Activated CD4-positive, alpha-beta T cell treated with anti-CD3 and anti-CD28 coated beads for 36 hours (primary cell): ENCODE measurements at regions not wholly inside any gene's neighbourhood (a gene's known extent, or its start where the extent isn't known, plus 50 kb on each side); places are given as distances from the start of the nearest gene placed in this dataset.

Experiments used
- ATAC-seq: fragments of 200-7000 bp; cut with Tn5 transposase; one replicate; pipeline ENCODE4 v1.10.0; 2021; ENCODE audit warnings: mild to moderate bottlenecking, moderate library complexity
- CTCF ChIA-PET: fragments of 350-600 bp; sonication (Branson Sonifier 250); formaldehyde crosslinking; loops from one replicate; lab custom pipeline; 2021; ENCODE audit warnings: antibody characterized with exemption; lab: Charles Lee
- POLR2A ChIA-PET: fragments of 350-600 bp; sonication (Branson Sonifier 250); formaldehyde crosslinking; loops from one replicate; lab custom pipeline; 2021; ENCODE audit warnings: antibody characterized with exemption, inconsistent platforms; lab: Charles Lee
- DNase-seq: peaks from one replicate; pipeline ENCODE4 v3.0.0-alpha.2; 2020
- H3K27ac Mint-ChIP-seq: one replicate; pipeline ENCODE4 v1.8.0; 2021; ENCODE audit warnings: mixed read lengths
- H3K27me3 Mint-ChIP-seq: one replicate; pipeline ENCODE4 v1.8.0; 2021; ENCODE audit warnings: mixed read lengths
- H3K36me3 Mint-ChIP-seq: one replicate; pipeline ENCODE4 v1.8.0; 2021; ENCODE audit warnings: low read depth, mixed read lengths
- H3K4me1 Mint-ChIP-seq: one replicate; pipeline ENCODE4 v1.8.0; 2021; ENCODE audit warnings: mixed read lengths
- H3K4me3 Mint-ChIP-seq: one replicate; pipeline ENCODE4 v1.8.0; 2021; ENCODE audit warnings: mild to moderate bottlenecking, moderate library complexity, mixed read lengths
- H3K9me3 Mint-ChIP-seq: one replicate; pipeline ENCODE4 v1.8.0; 2021; ENCODE audit warnings: low read depth, mixed read lengths
- intact Hi-C, 2 experiments: fragments of 100-400 bp; cut with DNase I in 1 of 2; cut with micrococcal nuclease in 1 of 2; formaldehyde crosslinking; loops; one replicate each; pipeline versions ENCODE4 v1.14.2 to v1.15.1; 2022 to 2024; cut with DNase I, micrococcal nuclease

DNA sequence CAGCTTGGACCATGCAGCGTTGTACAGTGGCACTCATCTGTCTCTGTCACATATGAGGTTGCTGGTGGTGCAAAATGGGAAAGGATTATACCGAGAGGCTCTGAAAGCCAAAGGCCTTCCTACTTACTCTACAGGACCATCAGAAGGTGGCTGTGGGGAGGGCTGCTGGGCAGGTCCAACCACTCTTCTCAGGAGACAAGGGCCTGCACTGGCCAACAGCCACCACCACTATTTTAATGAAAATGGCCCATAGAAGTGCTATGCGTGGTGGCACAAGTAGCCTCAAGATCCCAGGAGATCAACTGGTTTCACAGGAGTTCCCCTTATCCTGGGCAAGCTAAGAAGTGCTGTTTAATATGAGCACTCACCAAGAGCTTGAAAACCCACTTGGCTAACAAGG, 52.3 kb downstream of the MRPL57 start:
- CTCF ChIA-PET = interaction anchor here (1.3 kb wide), 1 partner anchor 11 kb away, joined by 3 read pairs; no protein-coding TSS in a partner anchor
- no peaks in the 10 kb centered on the region for H3K27me3 Mint-ChIP-seq
- H3K9me3 Mint-ChIP-seq = no peaks in the 10 kb centered on the region
- no peaks in the 10 kb centered on the region for H3K36me3 Mint-ChIP-seq
- ATAC-seq (no peak), DNase-seq (no peak)
- no peak overlapping the region for H3K27ac Mint-ChIP-seq
- H3K4me3 Mint-ChIP-seq = no peak overlapping the region
- H3K4me1 Mint-ChIP-seq = no peaks in the 10 kb centered on the region
- intact Hi-C loops = no loop called here
- POLR2A ChIA-PET = no interaction called here

DNA sequence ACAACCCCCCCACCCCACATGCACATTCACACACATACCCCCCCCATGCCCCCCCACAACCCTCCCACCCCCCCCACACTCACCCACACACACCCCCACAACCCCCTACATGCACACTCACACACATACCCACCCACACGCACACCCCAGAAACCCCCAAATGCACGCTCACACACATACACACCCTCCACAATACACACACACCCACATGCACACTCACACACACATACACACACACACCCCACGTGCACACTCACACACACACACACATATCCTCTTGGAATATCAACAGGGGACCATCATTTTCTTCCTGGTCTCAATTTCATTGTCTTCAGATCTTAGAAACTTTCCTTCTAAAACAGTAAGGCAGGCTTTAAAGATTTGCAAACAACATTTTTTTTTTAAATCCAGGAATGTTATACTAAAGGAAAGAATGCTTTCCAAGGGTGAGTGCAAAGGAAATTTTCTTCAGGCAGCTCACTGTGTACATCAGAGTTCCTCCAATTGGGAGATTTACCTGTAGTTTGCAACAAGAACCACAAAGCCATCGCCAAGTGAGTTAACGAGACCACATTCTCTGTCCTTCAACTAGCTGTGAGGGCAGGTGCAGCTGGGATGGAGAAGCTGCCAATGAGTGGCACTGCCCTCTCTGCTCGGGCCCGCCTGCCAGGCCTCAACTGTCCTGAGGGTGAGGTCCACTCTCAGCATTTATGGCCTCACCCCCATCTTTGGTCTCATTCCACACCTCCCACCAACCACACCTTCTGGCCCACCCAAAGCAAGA, 53.0 kb downstream of the MRPL57 start:
- Mint-ChIP-seq H3K9me3 (no peaks in the 10 kb centered on the region), H3K27ac (no peak overlapping the region), H3K27me3 (no peaks in the 10 kb centered on the region), H3K4me1 (no peaks in the 10 kb centered on the region), H3K4me3 (no peak overlapping the region), H3K36me3 (no peaks in the 10 kb centered on the region)
- POLR2A ChIA-PET = no interaction called here
- intact Hi-C loops = no loop called here
- CTCF ChIA-PET = interaction anchor here (0.6 to 1.3 kb wide), 2 partner anchors 118 to 248 kb away, joined by 3 read pairs; no protein-coding TSS in a partner anchor
- ATAC-seq = no peak
- DNase-seq = no peak

DNA sequence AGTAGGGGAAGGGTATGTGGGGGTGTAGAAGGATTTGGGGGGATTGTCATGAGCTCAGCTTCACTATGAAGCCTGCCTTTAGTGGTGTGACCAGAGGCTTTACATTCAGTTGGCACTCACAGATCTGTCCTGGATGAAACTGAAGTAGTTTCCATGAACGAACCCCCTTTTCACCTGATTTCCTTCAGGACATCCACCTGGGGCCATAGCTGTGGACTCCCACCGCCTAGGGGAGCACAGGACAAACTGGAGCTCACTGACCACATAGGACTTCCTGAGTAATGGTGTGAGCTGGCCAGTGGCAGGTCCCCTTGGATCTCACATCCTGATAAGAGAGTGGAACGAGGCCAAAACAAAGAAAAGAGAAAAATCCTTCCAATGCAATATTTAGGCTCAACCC, 54.1 kb downstream of the MRPL57 start:
- no peak overlapping the region for H3K27ac Mint-ChIP-seq
- H3K4me1 Mint-ChIP-seq = no peaks in the 10 kb centered on the region
- no peak for ATAC-seq
- no peak overlapping the region for H3K4me3 Mint-ChIP-seq
- H3K9me3 Mint-ChIP-seq = no peaks in the 10 kb centered on the region
- ChIA-PET POLR2A (no interaction called here), CTCF (interaction anchor here (1.3 kb wide), 1 partner anchor 247 kb away, joined by 3 read pairs; no protein-coding TSS in a partner anchor)
- no peaks in the 10 kb centered on the region for H3K36me3 Mint-ChIP-seq
- DNase-seq = no peak
- intact Hi-C loops = no loop called here
- no peaks in the 10 kb centered on the region for H3K27me3 Mint-ChIP-seq

DNA sequence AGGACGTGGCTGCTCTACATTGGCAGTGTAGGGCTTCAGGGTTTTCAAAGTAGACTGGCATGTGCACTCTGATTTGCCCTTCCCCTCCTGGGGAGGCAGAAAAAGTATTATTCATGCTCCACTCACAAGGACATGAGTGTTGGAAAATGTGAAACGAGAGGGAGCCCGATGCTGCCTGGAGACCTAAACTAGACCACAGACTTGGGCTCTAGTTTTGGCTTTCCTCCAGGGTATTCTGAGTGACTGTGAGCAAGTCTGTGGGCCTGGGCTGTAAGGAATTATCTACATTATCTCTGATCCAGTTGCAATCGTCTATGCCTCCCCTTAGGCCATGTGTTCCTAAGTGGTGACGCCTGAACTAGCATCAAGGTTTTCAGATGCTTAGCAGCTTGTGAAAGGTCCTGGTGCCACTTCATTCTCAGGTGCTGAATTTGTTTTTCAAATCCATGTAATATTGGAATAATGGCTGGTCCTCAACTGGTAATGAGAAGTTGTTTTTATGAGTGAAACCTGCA, 55.0 kb downstream of the MRPL57 start:
- Mint-ChIP-seq H3K4me1 (no peaks in the 10 kb centered on the region), H3K27ac (no peak overlapping the region), H3K9me3 (no peaks in the 10 kb centered on the region), H3K27me3 (peaks cover 1% of the 10 kb centered on the region), H3K36me3 (no peaks in the 10 kb centered on the region), H3K4me3 (no peak overlapping the region)
- DNase-seq (no peak), ATAC-seq (no peak)
- CTCF ChIA-PET = interaction anchor here (0.6 kb wide), 1 partner anchor 129 kb away, joined by 3 read pairs; no protein-coding TSS in a partner anchor
- POLR2A ChIA-PET = no interaction called here
- intact Hi-C loops = no loop called here

DNA sequence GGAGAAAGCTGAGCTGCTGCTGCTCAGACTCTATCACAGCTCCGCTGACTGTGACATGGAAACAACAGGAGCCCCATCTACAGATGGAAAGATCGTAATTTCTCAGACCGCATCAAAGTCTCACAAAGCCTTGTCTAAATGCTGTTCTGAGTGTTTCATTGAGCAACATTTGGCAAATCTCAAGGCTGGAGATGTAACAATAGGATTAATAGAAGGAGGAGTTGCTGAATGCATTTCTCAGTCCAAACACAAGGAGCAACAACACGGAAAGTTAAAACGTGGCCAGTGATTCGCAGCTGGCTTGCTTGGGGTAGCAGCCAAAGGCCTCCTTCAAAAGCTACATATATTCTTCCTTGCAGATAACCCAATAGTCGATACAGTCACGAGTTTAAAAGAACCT, 55.7 kb downstream of the MRPL57 start:
- no peaks in the 10 kb centered on the region for H3K36me3 Mint-ChIP-seq
- no peak overlapping the region for H3K27ac Mint-ChIP-seq
- no peak for DNase-seq
- intact Hi-C loops = no loop called here
- no peaks in the 10 kb centered on the region for H3K9me3 Mint-ChIP-seq
- ATAC-seq = peak; percentile 49
- POLR2A ChIA-PET = no interaction called here
- no peak overlapping the region for H3K4me3 Mint-ChIP-seq
- H3K4me1 Mint-ChIP-seq = no peaks in the 10 kb centered on the region
- CTCF ChIA-PET = interaction anchor here (1.3 to 1.5 kb wide), 2 partner anchors 13 to 27 kb away, joined by 3 to 4 read pairs; no protein-coding TSS in a partner anchor
- H3K27me3 Mint-ChIP-seq = peaks cover 1% of the 10 kb centered on the region

DNA sequence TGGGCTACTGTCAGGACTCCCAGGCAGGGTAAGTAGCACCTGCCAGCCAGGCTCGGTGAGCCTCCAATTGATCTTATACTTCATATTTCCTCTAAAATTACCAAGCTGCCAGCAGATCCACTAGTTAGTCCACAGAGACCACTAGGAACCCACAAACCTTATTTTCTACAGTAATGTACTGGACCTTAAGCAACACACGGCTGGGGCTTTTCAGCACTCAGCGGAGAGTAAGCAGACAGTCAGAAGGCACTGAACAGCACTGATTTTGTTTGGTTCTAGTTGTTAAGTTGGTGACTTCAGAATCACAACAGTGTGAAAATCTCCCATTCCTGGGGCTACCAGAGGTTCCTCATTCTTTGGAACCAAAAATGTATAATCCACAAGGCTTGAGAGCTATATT, 56.1 kb downstream of the MRPL57 start:
- ChIA-PET CTCF (interaction anchor here (1.3 to 1.5 kb wide), 2 partner anchors 14 to 28 kb away, joined by 3 to 4 read pairs; no protein-coding TSS in a partner anchor), POLR2A (no interaction called here)
- no peaks in the 10 kb centered on the region for H3K4me1 Mint-ChIP-seq
- H3K9me3 Mint-ChIP-seq = no peaks in the 10 kb centered on the region
- no peaks in the 10 kb centered on the region for H3K36me3 Mint-ChIP-seq
- intact Hi-C loops = no loop called here
- H3K4me3 Mint-ChIP-seq = no peak overlapping the region
- no peak for DNase-seq
- H3K27ac Mint-ChIP-seq = no peak overlapping the region
- H3K27me3 Mint-ChIP-seq = peaks cover 1% of the 10 kb centered on the region
- no peak for ATAC-seq

DNA sequence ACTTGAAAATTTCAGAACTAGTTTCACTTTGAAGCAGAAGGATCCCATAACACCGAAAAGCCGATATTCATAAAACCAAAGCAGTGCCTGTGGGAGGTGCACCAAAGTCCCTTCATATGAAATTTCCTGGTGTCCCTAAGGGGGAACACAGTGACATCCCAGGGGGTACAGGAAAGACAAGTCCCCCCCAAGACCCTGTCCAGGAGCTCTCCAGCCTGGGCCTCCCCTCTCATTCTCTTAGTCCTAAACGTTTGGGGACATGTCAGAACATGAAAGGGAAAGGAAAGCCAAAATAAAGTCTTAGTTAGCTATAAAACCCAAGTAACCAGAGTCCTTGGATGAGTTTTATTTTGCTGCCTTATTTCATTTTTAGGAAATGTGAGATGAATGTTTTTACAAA, 56.6 kb downstream of the MRPL57 start:
- ATAC-seq (peak; percentile 33), DNase-seq (no peak)
- peaks cover 1% of the 10 kb centered on the region for H3K27me3 Mint-ChIP-seq
- no peaks in the 10 kb centered on the region for H3K9me3 Mint-ChIP-seq
- H3K36me3 Mint-ChIP-seq = no peaks in the 10 kb centered on the region
- H3K4me3 Mint-ChIP-seq = no peak overlapping the region
- H3K27ac Mint-ChIP-seq = no peak overlapping the region
- no peaks in the 10 kb centered on the region for H3K4me1 Mint-ChIP-seq
- intact Hi-C loops = no loop called here
- POLR2A ChIA-PET = no interaction called here
- CTCF ChIA-PET = interaction anchor here (1.3 to 1.5 kb wide), 2 partner anchors 14 to 28 kb away, joined by 3 to 4 read pairs; no protein-coding TSS in a partner anchor

DNA sequence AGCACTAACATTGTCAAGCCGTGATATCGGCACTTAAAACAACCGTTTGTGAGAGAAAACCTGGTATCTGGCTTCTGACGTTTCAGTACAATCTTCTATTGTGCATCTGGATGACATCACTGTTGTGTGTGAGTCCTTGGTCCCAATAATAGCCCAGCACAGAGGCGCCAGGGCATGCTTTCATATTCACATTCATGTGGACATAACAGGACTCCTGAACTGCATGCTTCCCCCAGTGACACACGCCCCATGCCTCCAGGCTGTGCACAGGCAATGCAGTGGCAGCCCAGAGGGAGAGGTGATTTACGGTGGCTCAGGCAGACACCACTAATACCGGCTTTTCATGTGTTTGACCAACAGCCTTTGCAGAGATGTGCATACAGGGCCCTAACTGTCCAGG, 58.1 kb downstream of the MRPL57 start:
- CTCF ChIA-PET = no interaction called here
- H3K4me1 Mint-ChIP-seq = no peaks in the 10 kb centered on the region
- POLR2A ChIA-PET = no interaction called here
- intact Hi-C loops = no loop called here
- H3K4me3 Mint-ChIP-seq = no peak overlapping the region
- no peaks in the 10 kb centered on the region for H3K36me3 Mint-ChIP-seq
- DNase-seq (no peak), ATAC-seq (no peak)
- H3K9me3 Mint-ChIP-seq = no peaks in the 10 kb centered on the region
- no peak overlapping the region for H3K27ac Mint-ChIP-seq
- H3K27me3 Mint-ChIP-seq = peaks cover 1% of the 10 kb centered on the region

DNA sequence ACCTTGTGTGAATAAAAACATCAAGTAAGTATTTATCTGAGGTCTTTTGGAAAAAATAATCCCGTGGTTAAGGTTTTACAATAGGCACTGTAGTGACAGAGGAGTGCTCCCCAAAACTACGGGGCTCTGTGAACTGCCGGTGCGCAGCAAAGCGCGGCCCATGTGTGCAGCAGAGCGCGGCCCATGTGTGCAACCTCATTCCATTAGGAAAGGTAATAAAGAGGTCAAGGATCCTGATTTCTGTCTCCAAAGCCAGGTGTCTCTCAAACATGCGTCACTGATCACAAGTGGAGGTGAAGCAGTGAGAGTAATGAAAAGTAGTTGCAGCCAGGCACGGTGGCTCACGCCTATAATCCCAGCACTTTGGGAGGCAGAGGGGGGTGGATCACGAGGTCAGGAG, 58.7 kb downstream of the MRPL57 start:
- intact Hi-C loops = no loop called here
- DNase-seq = no peak
- ChIA-PET POLR2A (interaction anchor here (0.7 kb wide), 1 partner anchor 229 kb away, joined by 4 read pairs; no protein-coding TSS in a partner anchor), CTCF (interaction anchor here (0.6 kb wide), 1 partner anchor 9 kb away, joined by 3 read pairs; no protein-coding TSS in a partner anchor)
- H3K4me1 Mint-ChIP-seq = peaks cover 1% of the 10 kb centered on the region
- H3K27ac Mint-ChIP-seq = no peak overlapping the region
- no peak for ATAC-seq
- H3K9me3 Mint-ChIP-seq = no peaks in the 10 kb centered on the region
- H3K27me3 Mint-ChIP-seq = peaks cover 1% of the 10 kb centered on the region
- H3K4me3 Mint-ChIP-seq = no peak overlapping the region
- H3K36me3 Mint-ChIP-seq = no peaks in the 10 kb centered on the region

DNA sequence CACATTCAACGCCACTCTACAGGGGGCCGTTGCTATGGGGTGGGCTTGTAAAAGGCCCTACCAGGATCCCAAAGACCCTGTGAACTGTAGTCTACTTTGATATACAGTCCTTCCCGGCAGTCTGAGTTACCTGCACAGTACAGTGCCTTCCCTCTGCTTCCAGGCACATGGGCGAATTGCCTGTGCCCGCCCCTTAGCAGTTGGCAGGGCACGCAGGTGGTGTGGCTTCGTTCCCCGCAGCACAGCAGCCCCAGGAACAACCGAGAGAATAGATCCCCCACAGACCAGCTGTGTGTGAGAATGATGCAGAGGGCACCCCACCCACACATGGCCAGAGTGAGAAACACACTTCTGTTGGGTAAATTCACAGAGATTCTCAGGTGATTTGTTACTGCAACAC, 60.6 kb downstream of the MRPL57 start:
- H3K4me3 Mint-ChIP-seq = no peak overlapping the region
- no peak for DNase-seq
- H3K27ac Mint-ChIP-seq = no peak overlapping the region
- peaks cover 8% of the 10 kb centered on the region for H3K4me1 Mint-ChIP-seq
- no peaks in the 10 kb centered on the region for H3K9me3 Mint-ChIP-seq
- no peak for ATAC-seq
- H3K27me3 Mint-ChIP-seq = peaks cover 1% of the 10 kb centered on the region
- H3K36me3 Mint-ChIP-seq = no peaks in the 10 kb centered on the region
- ChIA-PET POLR2A (no interaction called here), CTCF (no interaction called here)
- intact Hi-C loops = no loop called here

DNA sequence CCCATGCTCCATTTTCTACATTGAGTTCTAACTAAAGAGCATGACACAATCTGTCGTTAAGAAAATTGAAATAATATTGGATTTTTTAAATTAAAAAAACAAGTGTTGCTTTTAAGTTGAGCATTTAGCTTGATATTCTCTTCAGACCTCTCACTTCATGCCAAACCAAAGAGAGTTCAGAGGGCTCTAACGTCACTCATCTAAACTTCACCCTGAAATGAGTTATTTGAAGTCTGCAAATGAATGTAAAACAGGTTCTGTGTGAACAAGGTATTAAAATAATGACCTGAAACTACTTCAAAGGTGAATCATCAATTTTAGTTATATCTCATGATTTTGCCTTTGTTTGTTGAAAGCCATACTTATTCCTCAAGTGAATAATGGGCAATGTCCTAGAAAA, 61.8 kb downstream of the MRPL57 start:
- peaks cover 1% of the 10 kb centered on the region for H3K27me3 Mint-ChIP-seq

DNA sequence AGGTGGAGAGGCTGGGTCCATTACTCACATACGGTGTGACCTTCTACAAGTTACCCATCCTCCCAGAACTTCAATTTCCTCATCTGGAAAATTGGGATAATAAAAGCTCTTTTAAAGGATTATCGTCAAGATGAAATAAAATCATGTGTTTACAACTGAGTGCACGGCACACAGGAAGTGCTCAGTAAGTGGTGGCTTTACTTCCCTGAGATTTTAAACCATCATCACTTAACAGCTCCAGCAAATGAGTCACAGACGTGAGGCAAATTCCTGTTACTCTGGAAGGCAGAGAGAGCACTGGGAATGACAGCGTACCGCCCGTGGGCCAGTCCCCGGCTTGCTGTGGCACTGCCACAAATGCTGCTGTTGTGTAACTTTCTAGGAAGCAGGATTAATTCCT, 64.1 kb downstream of the MRPL57 start:
- no peak overlapping the region for H3K4me3 Mint-ChIP-seq
- H3K9me3 Mint-ChIP-seq = no peaks in the 10 kb centered on the region
- ChIA-PET POLR2A (no interaction called here), CTCF (interaction anchor here (1.2 kb wide), 1 partner anchor 227 kb away, joined by 4 read pairs; no protein-coding TSS in a partner anchor)
- no peaks in the 10 kb centered on the region for H3K36me3 Mint-ChIP-seq
- H3K27ac Mint-ChIP-seq = no peak overlapping the region
- ATAC-seq (no peak), DNase-seq (no peak)
- peaks cover 1% of the 10 kb centered on the region for H3K27me3 Mint-ChIP-seq
- peaks cover 12% of the 10 kb centered on the region for H3K4me1 Mint-ChIP-seq
- intact Hi-C loops = no loop called here

More for the DNA sequence above, 61.8 kb downstream of the MRPL57 start:
- no peak for DNase-seq
- peaks cover 8% of the 10 kb centered on the region for H3K4me1 Mint-ChIP-seq
- H3K36me3 Mint-ChIP-seq = no peaks in the 10 kb centered on the region
- ChIA-PET POLR2A (no interaction called here), CTCF (interaction anchor here (1.1 to 1.3 kb wide), 2 partner anchors 17 to 239 kb away, joined by 3 read pairs; no protein-coding TSS in a partner anchor)
- no peak overlapping the region for H3K27ac Mint-ChIP-seq
- no peak overlapping the region for H3K4me3 Mint-ChIP-seq
- no peaks in the 10 kb centered on the region for H3K9me3 Mint-ChIP-seq
- peak; percentile 72 for ATAC-seq
- intact Hi-C loops = no loop called here
